OCI-LY3 (cell line): ENCODE measurements at regions not wholly inside any gene's neighbourhood (a gene's known extent, or its start where the extent isn't known, plus 50 kb on each side); places are given as distances from the start of the nearest gene placed in this dataset.

Source experiments
- H2AFZ ChIP-seq: fragments of 200-600, 300-600 bp; shearing (Covaris generic); 2 replicates; pipeline ENCODE4 v1.6.0; 2014; ENCODE audit warnings: antibody characterized with exemption, low read depth, low read length
- H3K27ac ChIP-seq: fragments of 200-600, 300-600 bp; sonication (generic); 2 replicates; pipeline ENCODE4 v1.5.1; 2014; ENCODE audit warnings: mild to moderate bottlenecking, low read length, moderate library complexity, mixed read lengths
- H3K27me3 ChIP-seq: fragments of 200-600, 300-600 bp; sonication (generic); 2 replicates; pipeline ENCODE4 v1.6.1; 2014; ENCODE audit warnings: low read depth, low read length, mixed read lengths
- H3K36me3 ChIP-seq: fragments of 200-600, 300-600 bp; sonication (generic); replicated peaks from 2 replicates; pipeline ENCODE3; 2014; ENCODE audit warnings: low read depth, low read length, mixed read lengths
- H3K4me1 ChIP-seq: fragments of 300-600, 200-600 bp; sonication (generic); 2 replicates; pipeline ENCODE4 v1.6.1; 2014; ENCODE audit warnings: low read length, mixed read lengths
- H3K4me2 ChIP-seq: fragments of 200-600, 300-600 bp; sonication (generic); 2 replicates; pipeline ENCODE4 v1.6.1; 2014; ENCODE audit warnings: low read length, mixed read lengths
- H3K4me3 ChIP-seq: fragments of 300-600, 200-600 bp; sonication (generic); 2 replicates; pipeline ENCODE4 v1.5.1; 2014; ENCODE audit warnings: antibody characterized with exemption, mild to moderate bottlenecking, low read length, moderate library complexity
- H3K79me2 ChIP-seq: fragments of 300-600, 200-600 bp; shearing (Covaris generic); 2 replicates; pipeline ENCODE4 v1.6.1; 2014; ENCODE audit warnings: mild to moderate bottlenecking, low read length, mixed read lengths
- H3K9ac ChIP-seq: fragments of 300-600, 200-600 bp; shearing (Covaris generic); 2 replicates; pipeline ENCODE4 v1.6.0; 2014; ENCODE audit warnings: mild to moderate bottlenecking, low read length, moderate library complexity
- H3K9me3 ChIP-seq: fragments of 200-600, 300-600 bp; shearing (Covaris generic); 2 replicates; pipeline ENCODE4 v1.6.1; 2014; ENCODE audit warnings: low read length, mixed read lengths; ENCODE audit not compliant: insufficient read depth
- H4K20me1 ChIP-seq: fragments of 200-600, 300-600 bp; sonication (generic); 2 replicates; pipeline ENCODE4 v1.6.1; 2016; ENCODE audit warnings: low read length, mixed read lengths; ENCODE audit not compliant: insufficient read depth
- EZH2phosphoT487 ChIP-seq: fragments of 200-600 bp; shearing (Covaris generic); IDR thresholded peaks from 2 replicates; pipeline ENCODE4 v1.6.1; 2018; ENCODE audit warnings: antibody characterized with exemption, mixed run types, low read depth
- TF ChIP-seq, protein P1 (sequence below): fragments of 200-600, 300-600 bp; sonication (generic); IDR thresholded peaks from 2 replicates; pipeline ENCODE4 v1.5.1; 2014; ENCODE audit warnings: antibody characterized with exemption, low read length, low read depth

DNA sequence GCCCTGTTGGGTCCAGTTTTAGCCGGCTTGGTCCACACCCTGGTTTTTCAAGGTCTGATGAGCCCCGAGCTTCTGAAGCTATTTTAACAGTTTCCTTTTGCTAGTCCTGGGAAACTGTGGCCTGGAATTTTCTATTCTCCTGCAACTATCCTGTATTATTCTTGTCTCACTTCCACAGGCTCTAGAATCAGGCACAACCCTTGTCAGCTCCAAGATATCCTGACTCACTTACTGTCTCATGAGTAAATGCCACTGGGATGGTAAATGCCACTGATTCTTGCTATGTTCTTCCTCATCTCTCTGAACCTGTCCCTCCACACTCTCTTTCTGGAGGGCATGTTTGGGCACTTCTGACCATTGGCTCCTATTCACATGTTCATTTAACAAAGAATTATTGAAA, 611.5 kb upstream of the IGFBP3 start:
- H3K79me2 ChIP-seq, result no peaks in the 10 kb centered on the region
- no peaks in the 10 kb centered on the region for H3K4me1 ChIP-seq
- no peak overlapping the region for H3K4me2 ChIP-seq
- no peaks in the 10 kb centered on the region for H4K20me1 ChIP-seq
- TF ChIP-seq, protein P1, sequence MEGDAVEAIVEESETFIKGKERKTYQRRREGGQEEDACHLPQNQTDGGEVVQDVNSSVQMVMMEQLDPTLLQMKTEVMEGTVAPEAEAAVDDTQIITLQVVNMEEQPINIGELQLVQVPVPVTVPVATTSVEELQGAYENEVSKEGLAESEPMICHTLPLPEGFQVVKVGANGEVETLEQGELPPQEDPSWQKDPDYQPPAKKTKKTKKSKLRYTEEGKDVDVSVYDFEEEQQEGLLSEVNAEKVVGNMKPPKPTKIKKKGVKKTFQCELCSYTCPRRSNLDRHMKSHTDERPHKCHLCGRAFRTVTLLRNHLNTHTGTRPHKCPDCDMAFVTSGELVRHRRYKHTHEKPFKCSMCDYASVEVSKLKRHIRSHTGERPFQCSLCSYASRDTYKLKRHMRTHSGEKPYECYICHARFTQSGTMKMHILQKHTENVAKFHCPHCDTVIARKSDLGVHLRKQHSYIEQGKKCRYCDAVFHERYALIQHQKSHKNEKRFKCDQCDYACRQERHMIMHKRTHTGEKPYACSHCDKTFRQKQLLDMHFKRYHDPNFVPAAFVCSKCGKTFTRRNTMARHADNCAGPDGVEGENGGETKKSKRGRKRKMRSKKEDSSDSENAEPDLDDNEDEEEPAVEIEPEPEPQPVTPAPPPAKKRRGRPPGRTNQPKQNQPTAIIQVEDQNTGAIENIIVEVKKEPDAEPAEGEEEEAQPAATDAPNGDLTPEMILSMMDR, result no peak
- TF ChIP-seq EZH2phosphoT487, result no peak
- no peak overlapping the region for H3K27ac ChIP-seq
- no peak overlapping the region for H3K4me3 ChIP-seq
- no peaks in the 10 kb centered on the region for H3K27me3 ChIP-seq
- no peak overlapping the region for H2AFZ ChIP-seq
- no peaks in the 10 kb centered on the region; the same call in none of the 2 replicates for H3K9me3 ChIP-seq
- no peak overlapping the region for H3K9ac ChIP-seq
- H3K36me3 ChIP-seq, result no peaks in the 10 kb centered on the region

DNA sequence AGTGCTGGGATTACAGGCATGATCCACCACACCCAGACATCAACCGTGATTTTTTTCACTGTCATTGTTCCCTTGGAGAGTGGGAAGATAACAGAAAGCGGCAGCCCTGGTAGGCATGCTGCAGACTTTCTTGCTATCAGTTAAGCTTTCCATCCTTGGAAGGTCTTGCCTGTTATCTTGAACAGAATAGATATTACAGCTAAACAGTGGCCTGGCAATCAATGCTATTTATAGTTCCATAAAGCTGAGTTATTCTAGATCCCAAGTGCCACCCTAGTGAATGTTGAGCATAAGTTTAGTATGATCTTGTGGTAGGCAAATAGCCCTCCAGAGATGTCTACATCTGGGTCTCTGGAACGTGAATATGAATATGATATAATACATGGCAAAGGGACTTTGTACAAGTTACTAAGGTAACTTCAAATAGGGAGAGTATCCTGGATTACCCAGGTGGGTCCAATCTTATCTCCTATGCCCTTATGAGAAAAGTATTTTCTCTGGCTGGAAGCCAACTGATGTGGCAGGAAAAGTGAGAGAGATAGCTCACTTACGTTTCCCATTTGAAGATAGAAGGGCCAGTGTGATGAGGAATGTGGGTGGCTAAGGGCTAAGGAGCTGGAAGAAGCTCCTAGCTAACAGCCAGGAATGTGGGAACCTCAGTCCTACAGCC, 609.1 kb upstream of the IGFBP3 start:
- H2AFZ ChIP-seq, result no peak overlapping the region
- H3K9me3 ChIP-seq, result peaks cover 8% of the 10 kb centered on the region
- no peaks in the 10 kb centered on the region for H3K79me2 ChIP-seq

DNA sequence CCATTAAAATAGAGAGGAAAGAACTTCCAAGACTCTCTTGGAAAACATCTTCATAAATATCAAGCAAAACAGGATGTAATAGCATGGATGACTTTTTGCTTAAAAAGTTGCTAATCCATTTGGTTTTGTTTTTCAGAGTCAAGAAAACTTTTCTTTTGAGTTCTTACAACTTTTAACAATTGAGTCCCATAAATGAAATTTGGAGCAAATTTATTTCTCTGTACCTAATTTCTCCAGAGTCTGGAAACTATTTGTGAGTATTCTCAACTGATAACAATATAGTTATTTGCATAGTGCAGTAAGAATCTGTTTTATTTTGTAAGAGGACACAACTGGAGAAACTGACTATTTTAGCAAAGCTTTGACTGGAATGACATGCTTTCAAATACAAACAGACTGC, 606.3 kb upstream of the IGFBP3 start:
- Histone ChIP-seq H4K20me1 (no peaks in the 10 kb centered on the region), H3K9me3 (peaks cover 8% of the 10 kb centered on the region), H3K27ac (no peak overlapping the region), H3K27me3 (no peaks in the 10 kb centered on the region), H3K79me2 (no peaks in the 10 kb centered on the region), H3K36me3 (no peaks in the 10 kb centered on the region), H3K4me3 (no peak overlapping the region), H3K9ac (no peak overlapping the region), H2AFZ (no peak overlapping the region), H3K4me2 (no peak overlapping the region), H3K4me1 (peaks cover 5% of the 10 kb centered on the region)
- TF ChIP-seq EZH2phosphoT487, result no peak
- TF ChIP-seq, protein P1, result no peak

More for the DNA sequence above, 609.1 kb upstream of the IGFBP3 start:
- no peaks in the 10 kb centered on the region for H3K27me3 ChIP-seq
- H3K9ac ChIP-seq, result no peak overlapping the region
- H3K4me1 ChIP-seq, result no peaks in the 10 kb centered on the region
- no peak overlapping the region for H3K27ac ChIP-seq
- no peaks in the 10 kb centered on the region for H4K20me1 ChIP-seq
- H3K4me3 ChIP-seq, result no peak overlapping the region
- TF ChIP-seq, protein P1, result no peak
- TF ChIP-seq EZH2phosphoT487, result no peak
- no peak overlapping the region for H3K4me2 ChIP-seq
- no peaks in the 10 kb centered on the region for H3K36me3 ChIP-seq

DNA sequence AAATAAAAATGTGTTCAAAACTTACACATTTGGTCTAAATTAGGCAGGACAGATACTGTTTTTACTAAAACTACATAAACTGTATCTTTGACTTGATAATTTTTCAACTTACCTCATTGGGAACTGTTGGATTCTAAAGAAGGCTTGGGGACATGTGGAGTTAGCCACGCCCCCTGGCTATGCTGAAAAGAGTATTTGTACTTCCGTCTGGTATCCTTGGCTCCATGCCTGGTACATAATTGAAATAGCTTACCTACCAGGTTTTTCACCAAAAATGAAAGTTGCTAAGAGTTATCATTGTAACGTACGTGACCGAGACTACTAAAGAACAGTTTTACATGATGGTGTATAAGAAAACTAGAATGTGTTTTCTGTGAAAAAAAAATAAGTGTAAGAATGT, 604.8 kb upstream of the IGFBP3 start:
- H4K20me1 ChIP-seq, result no peaks in the 10 kb centered on the region
- H3K9me3 ChIP-seq, result peaks cover 8% of the 10 kb centered on the region
- H3K27ac ChIP-seq, result no peak overlapping the region
- no peak overlapping the region for H3K4me2 ChIP-seq
- TF ChIP-seq EZH2phosphoT487, result no peak
- TF ChIP-seq, protein P1, result no peak
- H3K4me1 ChIP-seq, result peaks cover 11% of the 10 kb centered on the region
- H3K79me2 ChIP-seq, result no peaks in the 10 kb centered on the region
- H3K9ac ChIP-seq, result no peak overlapping the region
- H3K36me3 ChIP-seq, result peaks cover 2% of the 10 kb centered on the region
- H3K27me3 ChIP-seq, result no peaks in the 10 kb centered on the region
- no peak overlapping the region for H2AFZ ChIP-seq
- no peak overlapping the region for H3K4me3 ChIP-seq
